ENCODE measurements at regions not wholly inside any gene's neighbourhood (a gene's known extent, or its start where the extent isn't known, plus 50 kb on each side); places are given as distances from the start of the nearest gene placed in this dataset.

DNA sequence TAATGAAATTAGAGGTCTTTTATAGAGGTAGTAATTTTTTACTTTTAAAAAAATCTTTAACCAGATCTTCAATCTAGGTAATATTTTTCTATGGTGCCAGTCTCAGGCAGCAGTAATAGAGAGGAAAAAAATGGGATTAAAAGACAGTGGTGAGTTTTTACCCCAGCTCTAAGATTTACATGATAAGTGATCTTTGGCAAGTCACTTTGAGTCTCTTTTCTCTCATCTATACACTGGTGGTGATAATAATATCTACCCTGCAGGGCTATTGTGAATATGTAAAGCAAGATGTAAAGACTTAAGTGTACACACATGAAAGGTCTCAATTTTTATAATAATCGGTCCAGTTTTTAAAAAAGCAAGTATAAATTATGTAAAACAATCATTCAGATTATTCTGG lies 786.2 kb upstream of the POU3F4 start:
- TF ChIP-seq, protein P1, sequence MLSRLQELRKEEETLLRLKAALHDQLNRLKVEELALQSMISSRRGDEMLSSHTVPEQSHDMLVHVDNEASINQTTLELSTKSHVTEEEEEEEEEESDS (CRISPR knock-in tag; IDR thresholded peaks at IDR 0.05) = no peak
- TF ChIP-seq ZBTB7A (IDR thresholded peaks at IDR 0.05; ENCODE audit: borderline replicate concordance, control insufficient read depth, low read depth, low read length) (no peak), FOXK2 (conservative IDR thresholded peaks at IDR 0.05 in 1 of 2, IDR thresholded peaks at IDR 0.05 in 1 of 2; ENCODE audit: low read depth in 2 of 2) (no peak), POLR2A (conservative IDR thresholded peaks at IDR 0.05) (no peak), JUNB (CRISPR knock-in tag; conservative IDR thresholded peaks at IDR 0.05) (no peak)
- TF ChIP-seq, protein P2, sequence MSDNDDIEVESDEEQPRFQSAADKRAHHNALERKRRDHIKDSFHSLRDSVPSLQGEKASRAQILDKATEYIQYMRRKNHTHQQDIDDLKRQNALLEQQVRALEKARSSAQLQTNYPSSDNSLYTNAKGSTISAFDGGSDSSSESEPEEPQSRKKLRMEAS (CRISPR knock-in tag; IDR thresholded peaks at IDR 0.05) = no peak
- TF ChIP-seq, protein P3, sequence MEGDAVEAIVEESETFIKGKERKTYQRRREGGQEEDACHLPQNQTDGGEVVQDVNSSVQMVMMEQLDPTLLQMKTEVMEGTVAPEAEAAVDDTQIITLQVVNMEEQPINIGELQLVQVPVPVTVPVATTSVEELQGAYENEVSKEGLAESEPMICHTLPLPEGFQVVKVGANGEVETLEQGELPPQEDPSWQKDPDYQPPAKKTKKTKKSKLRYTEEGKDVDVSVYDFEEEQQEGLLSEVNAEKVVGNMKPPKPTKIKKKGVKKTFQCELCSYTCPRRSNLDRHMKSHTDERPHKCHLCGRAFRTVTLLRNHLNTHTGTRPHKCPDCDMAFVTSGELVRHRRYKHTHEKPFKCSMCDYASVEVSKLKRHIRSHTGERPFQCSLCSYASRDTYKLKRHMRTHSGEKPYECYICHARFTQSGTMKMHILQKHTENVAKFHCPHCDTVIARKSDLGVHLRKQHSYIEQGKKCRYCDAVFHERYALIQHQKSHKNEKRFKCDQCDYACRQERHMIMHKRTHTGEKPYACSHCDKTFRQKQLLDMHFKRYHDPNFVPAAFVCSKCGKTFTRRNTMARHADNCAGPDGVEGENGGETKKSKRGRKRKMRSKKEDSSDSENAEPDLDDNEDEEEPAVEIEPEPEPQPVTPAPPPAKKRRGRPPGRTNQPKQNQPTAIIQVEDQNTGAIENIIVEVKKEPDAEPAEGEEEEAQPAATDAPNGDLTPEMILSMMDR (IDR thresholded peaks at IDR 0.05 in 2 of 3, conservative IDR thresholded peaks at IDR 0.05 in 1 of 3; ENCODE audit: insufficient read depth in 2 of 3, low read depth in 1 of 3, low read length in 3 of 3) = no peak

All from K562 (cell line).